ENCODE measurements at regions not wholly inside any gene's neighbourhood (a gene's known extent, or its start where the extent isn't known, plus 50 kb on each side); places are given as distances from the start of the nearest gene placed in this dataset.

DNA sequence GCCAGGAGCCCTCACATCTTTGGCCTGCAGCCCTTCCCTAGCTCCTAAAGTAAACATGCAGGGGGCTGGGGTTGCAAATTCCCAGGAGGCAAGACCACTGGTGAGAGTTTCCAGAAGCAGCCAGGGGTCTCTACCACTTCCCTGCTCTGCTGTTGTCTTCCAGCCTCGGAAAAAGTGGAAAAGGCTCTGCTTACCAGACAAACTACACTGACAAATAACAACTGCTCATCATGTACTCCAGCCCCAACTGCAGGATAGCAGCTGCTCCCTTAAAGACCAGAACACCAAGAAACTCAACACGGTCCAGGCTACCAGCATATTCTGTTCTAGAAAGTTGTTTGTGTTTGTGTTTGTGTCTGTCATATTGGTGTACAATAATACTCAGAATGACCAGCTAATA, 187.5 kb upstream of the MARCKS start:
- Histone ChIP-seq H2AFZ (ENCODE audit: low read length) (no peak overlapping the region), H3K9me3 (ENCODE audit: low read length) (no peaks in the 10 kb centered on the region), H3K27ac (ENCODE audit: low read depth, low read length, poor library complexity, severe bottlenecking) (no peak overlapping the region), H3K9me2 (ENCODE audit: low read depth, low read length) (no peaks in the 10 kb centered on the region), H3K4me3 (ENCODE audit: low read depth, low read length, poor library complexity, severe bottlenecking) (no peak overlapping the region), H3K36me3 (ENCODE audit: insufficient read depth, low read length) (no peaks in the 10 kb centered on the region), H3K27me3 (ENCODE audit: insufficient read depth, low read length) (no peaks in the 10 kb centered on the region), H3F3A (ENCODE audit: insufficient read depth, low read length) (no peaks in the 10 kb centered on the region), H4K20me1 (ENCODE audit: insufficient read depth, low read length) (no peaks in the 10 kb centered on the region), H3K4me1 (ENCODE audit: insufficient read depth, low read length, severe bottlenecking) (no peaks in the 10 kb centered on the region), H3K9ac (ENCODE audit: low read length) (no peak overlapping the region), H3K4me2 (ENCODE audit: low read length) (no peak overlapping the region), H3K79me2 (ENCODE audit: insufficient read depth, low read length) (no peaks in the 10 kb centered on the region)
- no peak for TF ChIP-seq EZH2 (IDR thresholded peaks at IDR 0.05; ENCODE audit: borderline replicate concordance, low read length)
- TF ChIP-seq, protein P1, sequence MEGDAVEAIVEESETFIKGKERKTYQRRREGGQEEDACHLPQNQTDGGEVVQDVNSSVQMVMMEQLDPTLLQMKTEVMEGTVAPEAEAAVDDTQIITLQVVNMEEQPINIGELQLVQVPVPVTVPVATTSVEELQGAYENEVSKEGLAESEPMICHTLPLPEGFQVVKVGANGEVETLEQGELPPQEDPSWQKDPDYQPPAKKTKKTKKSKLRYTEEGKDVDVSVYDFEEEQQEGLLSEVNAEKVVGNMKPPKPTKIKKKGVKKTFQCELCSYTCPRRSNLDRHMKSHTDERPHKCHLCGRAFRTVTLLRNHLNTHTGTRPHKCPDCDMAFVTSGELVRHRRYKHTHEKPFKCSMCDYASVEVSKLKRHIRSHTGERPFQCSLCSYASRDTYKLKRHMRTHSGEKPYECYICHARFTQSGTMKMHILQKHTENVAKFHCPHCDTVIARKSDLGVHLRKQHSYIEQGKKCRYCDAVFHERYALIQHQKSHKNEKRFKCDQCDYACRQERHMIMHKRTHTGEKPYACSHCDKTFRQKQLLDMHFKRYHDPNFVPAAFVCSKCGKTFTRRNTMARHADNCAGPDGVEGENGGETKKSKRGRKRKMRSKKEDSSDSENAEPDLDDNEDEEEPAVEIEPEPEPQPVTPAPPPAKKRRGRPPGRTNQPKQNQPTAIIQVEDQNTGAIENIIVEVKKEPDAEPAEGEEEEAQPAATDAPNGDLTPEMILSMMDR (IDR thresholded peaks at IDR 0.05; ENCODE audit: low read length) = no peak

DNA sequence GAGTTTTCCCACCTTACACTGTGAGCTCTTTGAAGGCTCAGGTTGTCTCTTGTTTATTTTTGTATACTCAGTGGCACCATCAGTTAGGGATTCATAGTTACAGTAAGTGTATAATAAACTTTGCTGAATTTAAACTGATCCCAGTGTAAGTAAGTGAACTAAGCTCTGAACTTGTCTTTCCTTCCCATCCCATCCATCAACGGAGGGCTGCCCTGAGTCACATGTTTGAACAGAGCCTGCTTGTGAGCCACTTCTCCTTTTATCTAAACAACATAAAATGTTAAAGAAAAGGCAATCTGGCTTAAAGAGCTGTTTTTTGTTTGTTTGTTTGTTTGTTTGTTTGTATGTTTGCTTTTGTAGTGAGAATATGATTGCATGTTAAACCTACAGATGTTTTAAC, 185.7 kb upstream of the MARCKS start:
- no peaks in the 10 kb centered on the region for H3K79me2 ChIP-seq (ENCODE audit: insufficient read depth, low read length)
- no peak overlapping the region for H3K4me3 ChIP-seq (ENCODE audit: low read depth, low read length, poor library complexity, severe bottlenecking)
- TF ChIP-seq, protein P1 (IDR thresholded peaks at IDR 0.05; ENCODE audit: low read length) = no peak
- no peak for TF ChIP-seq EZH2 (IDR thresholded peaks at IDR 0.05; ENCODE audit: borderline replicate concordance, low read length)
- H3K27me3 ChIP-seq (ENCODE audit: insufficient read depth, low read length) = no peaks in the 10 kb centered on the region
- no peak overlapping the region for H2AFZ ChIP-seq (ENCODE audit: low read length)
- no peaks in the 10 kb centered on the region for H3K4me1 ChIP-seq (ENCODE audit: insufficient read depth, low read length, severe bottlenecking)
- no peaks in the 10 kb centered on the region for H3K9me3 ChIP-seq (ENCODE audit: low read length)
- H3K27ac ChIP-seq (ENCODE audit: low read depth, low read length, poor library complexity, severe bottlenecking) = no peak overlapping the region
- H3K4me2 ChIP-seq (ENCODE audit: low read length) = no peak overlapping the region
- H3K9me2 ChIP-seq (ENCODE audit: low read depth, low read length) = no peaks in the 10 kb centered on the region
- H3K9ac ChIP-seq (ENCODE audit: low read length) = no peak overlapping the region
- no peaks in the 10 kb centered on the region for H3K36me3 ChIP-seq (ENCODE audit: insufficient read depth, low read length)
- H4K20me1 ChIP-seq (ENCODE audit: insufficient read depth, low read length) = no peaks in the 10 kb centered on the region
- H3F3A ChIP-seq (ENCODE audit: insufficient read depth, low read length) = no peaks in the 10 kb centered on the region

DNA sequence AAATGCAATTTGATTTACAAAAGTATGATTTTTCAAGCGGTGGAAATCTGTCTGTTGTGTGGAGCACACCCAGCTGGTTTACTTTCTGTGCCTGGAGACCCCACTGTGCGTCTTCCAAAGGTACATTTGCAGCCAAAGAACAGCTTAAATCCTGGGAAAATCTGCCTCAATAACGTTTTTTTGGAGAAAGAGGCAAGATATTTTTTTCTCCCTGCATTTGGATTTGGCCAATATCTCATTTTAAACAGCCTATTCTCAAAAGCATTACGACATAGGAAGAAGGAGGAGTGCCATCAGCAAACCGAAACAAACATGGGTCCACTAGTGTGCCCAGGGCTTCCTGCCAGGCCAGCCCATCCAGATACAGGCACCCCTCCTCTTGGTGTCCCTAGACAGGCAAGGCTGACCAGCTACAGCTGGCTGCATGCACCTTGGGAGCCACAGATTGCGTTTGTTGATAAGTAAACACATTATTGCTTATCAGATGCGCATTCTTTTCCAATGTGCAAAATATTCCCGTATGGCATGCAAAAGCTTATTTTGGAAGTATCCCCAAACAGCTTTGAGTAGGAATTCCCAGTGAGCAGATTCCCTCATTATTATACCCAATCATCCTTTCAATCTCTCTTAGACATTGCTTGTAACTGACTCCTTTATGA, 184.5 kb upstream of the MARCKS start:
- Histone ChIP-seq H3K4me2 (ENCODE audit: low read length) (no peak overlapping the region), H3K27ac (ENCODE audit: low read depth, low read length, poor library complexity, severe bottlenecking) (no peak overlapping the region), H4K20me1 (ENCODE audit: insufficient read depth, low read length) (no peaks in the 10 kb centered on the region), H3K4me3 (ENCODE audit: low read depth, low read length, poor library complexity, severe bottlenecking) (no peak overlapping the region), H2AFZ (ENCODE audit: low read length) (no peak overlapping the region), H3K79me2 (ENCODE audit: insufficient read depth, low read length) (no peaks in the 10 kb centered on the region), H3K9me2 (ENCODE audit: low read depth, low read length) (no peaks in the 10 kb centered on the region), H3K9ac (ENCODE audit: low read length) (no peak overlapping the region), H3K27me3 (ENCODE audit: insufficient read depth, low read length) (no peaks in the 10 kb centered on the region), H3F3A (ENCODE audit: insufficient read depth, low read length) (no peaks in the 10 kb centered on the region), H3K36me3 (ENCODE audit: insufficient read depth, low read length) (no peaks in the 10 kb centered on the region), H3K4me1 (ENCODE audit: insufficient read depth, low read length, severe bottlenecking) (no peaks in the 10 kb centered on the region), H3K9me3 (ENCODE audit: low read length) (no peaks in the 10 kb centered on the region)
- TF ChIP-seq, protein P1 (IDR thresholded peaks at IDR 0.05; ENCODE audit: low read length) = no peak
- no peak for TF ChIP-seq EZH2 (IDR thresholded peaks at IDR 0.05; ENCODE audit: borderline replicate concordance, low read length)
